Esophagus (tissue), 2 donors: ENCODE measurements at regions not wholly inside any gene's neighbourhood (a gene's known extent, or its start where the extent isn't known, plus 50 kb on each side); places are given as distances from the start of the nearest gene placed in this dataset.

Source experiments
- H3K27ac ChIP-seq, 2 donors: one replicate each; pipeline ENCODE4 v1.5.1; 2013; ENCODE audit warnings: low read depth in 2 of 2, mild to moderate bottlenecking in 2 of 2, inconsistent platforms in 1 of 2, low read length in 1 of 2, moderate library complexity in 1 of 2
- H3K27me3 ChIP-seq, 2 donors: one replicate each; pipeline ENCODE4 v1.6.1; 2013; ENCODE audit warnings: low read length in 2 of 2, control low read depth in 1 of 2, mild to moderate bottlenecking in 1 of 2; ENCODE audit not compliant: insufficient read depth in 2 of 2, control insufficient read depth in 1 of 2
- H3K36me3 ChIP-seq, 2 donors: one replicate each; pipeline ENCODE4 v1.6.1; 2013; ENCODE audit warnings: low read length in 1 of 2; ENCODE audit not compliant: control insufficient read depth in 2 of 2, insufficient read depth in 2 of 2
- H3K4me1 ChIP-seq, 2 donors: one replicate each; pipeline ENCODE4 v1.6.1; 2013; ENCODE audit warnings: low read length in 1 of 2; ENCODE audit not compliant: control insufficient read depth in 2 of 2, insufficient read depth in 2 of 2
- H3K4me3 ChIP-seq, 2 donors: one replicate each; pipeline ENCODE4 v1.5.1; 2013; ENCODE audit warnings: low read length in 2 of 2, mild to moderate bottlenecking in 2 of 2, low read depth in 1 of 2, moderate library complexity in 1 of 2
- H3K9me3 ChIP-seq, 2 donors: one replicate each; pipeline ENCODE4 v1.6.1; 2013; ENCODE audit warnings: mild to moderate bottlenecking in 2 of 2, low read depth in 1 of 2, low read length in 1 of 2, moderate library complexity in 1 of 2; ENCODE audit not compliant: control insufficient read depth in 2 of 2, insufficient read depth in 1 of 2
- WGBS, 2 donors: extraction: QIAGEN DNeasy Blood & Tissue Kit; methylation state at CpG; one replicate each; pipeline ENCODE4 v1.1.7; 2013; 5-methylcytosine and 5-hydroxymethylcytosine counted together
- donor health status: healthy with polysubstance abuse.
- donor health status: Bipolar disorder and iron deficiency.

- H3K4me1 ChIP-seq = peaks cover 0 to 2% of the 10 kb centered on the region in 2 donors
- no peaks in the 10 kb centered on the region for H3K9me3 ChIP-seq
- H3K27me3 ChIP-seq = no peaks in the 10 kb centered on the region
- H3K4me3 ChIP-seq = no peak overlapping the region
- H3K27ac ChIP-seq = no peak overlapping the region
- H3K36me3 ChIP-seq = no peaks in the 10 kb centered on the region
These were observed 102.6 kb upstream of the TNFAIP3 start for GRCh38 chr6:137764464-137764863.

- no peaks in the 10 kb centered on the region for H3K36me3 ChIP-seq
- peaks cover 0 to 2% of the 10 kb centered on the region in 2 donors for H3K4me1 ChIP-seq
- 60 to 76% methylated on average over 2 of the region's 2 CpGs for WGBS, 2 donors
- H3K27ac ChIP-seq = no peak overlapping the region
- H3K9me3 ChIP-seq = no peaks in the 10 kb centered on the region
- H3K27me3 ChIP-seq = no peaks in the 10 kb centered on the region
- no peak overlapping the region for H3K4me3 ChIP-seq
These were observed 102.0 kb upstream of the TNFAIP3 start for GRCh38 chr6:137765059-137765458.

- no peak overlapping the region for H3K4me3 ChIP-seq
- no peaks in the 10 kb centered on the region for H3K9me3 ChIP-seq
- H3K36me3 ChIP-seq = no peaks in the 10 kb centered on the region
- peaks cover 0 to 2% of the 10 kb centered on the region in 2 donors for H3K4me1 ChIP-seq
- WGBS, 2 donors = 89 to 90% methylated on average over 5 of the region's 5 CpGs
- no peak overlapping the region for H3K27ac ChIP-seq
- H3K27me3 ChIP-seq = no peaks in the 10 kb centered on the region
These were observed 100.3 kb upstream of the TNFAIP3 start for GRCh38 chr6:137766596-137767370.

- H3K36me3 ChIP-seq = no peaks in the 10 kb centered on the region
- H3K27ac ChIP-seq = no peak overlapping the region
- H3K4me1 ChIP-seq = peaks cover 0 to 2% of the 10 kb centered on the region in 2 donors
- no peak overlapping the region for H3K4me3 ChIP-seq
- no peaks in the 10 kb centered on the region for H3K27me3 ChIP-seq
- H3K9me3 ChIP-seq = no peaks in the 10 kb centered on the region
- WGBS, 2 donors = 83 to 86% methylated on average over 2 of the region's 2 CpGs
These were observed 99.6 kb upstream of the TNFAIP3 start for GRCh38 chr6:137767465-137767864.

GRCh38 chr6:137767911-137768690 lies 99.0 kb upstream of the TNFAIP3 start:
- H3K9me3 ChIP-seq = no peaks in the 10 kb centered on the region
- H3K4me3 ChIP-seq = no peak overlapping the region
- WGBS, 2 donors = 60 to 75% methylated on average over 5 of the region's 5 CpGs
- no peaks in the 10 kb centered on the region for H3K27me3 ChIP-seq
- no peaks in the 10 kb centered on the region for H3K36me3 ChIP-seq
- H3K4me1 ChIP-seq = no peaks in the 10 kb centered on the region
- peak overlapping the region in 1 of 2 donors; percentile 22 for H3K27ac ChIP-seq

GRCh38 chr6:137768935-137769334 lies 98.1 kb upstream of the TNFAIP3 start:
- H3K9me3 ChIP-seq = no peaks in the 10 kb centered on the region
- no peaks in the 10 kb centered on the region for H3K27me3 ChIP-seq
- H3K27ac ChIP-seq = no peak overlapping the region
- 91 to 97% methylated on average over 1 of the region's 1 CpG for WGBS, 2 donors
- no peak overlapping the region for H3K4me3 ChIP-seq
- H3K36me3 ChIP-seq = no peaks in the 10 kb centered on the region
- no peaks in the 10 kb centered on the region for H3K4me1 ChIP-seq

- 92 to 94% methylated on average over 6 of the region's 6 CpGs for WGBS, 2 donors
- no peaks in the 10 kb centered on the region for H3K36me3 ChIP-seq
- H3K27me3 ChIP-seq = no peaks in the 10 kb centered on the region
- H3K4me3 ChIP-seq = no peak overlapping the region
- no peaks in the 10 kb centered on the region for H3K9me3 ChIP-seq
- no peak overlapping the region for H3K27ac ChIP-seq
- H3K4me1 ChIP-seq = no peaks in the 10 kb centered on the region
These were observed 97.2 kb upstream of the TNFAIP3 start for GRCh38 chr6:137769797-137770362.

GRCh38 chr6:137772541-137773250 lies 94.4 kb upstream of the TNFAIP3 start:
- 92 to 97% methylated on average over 7 of the region's 7 CpGs for WGBS, 2 donors
- Histone ChIP-seq H3K27ac (no peak overlapping the region), H3K27me3 (no peaks in the 10 kb centered on the region), H3K36me3 (no peaks in the 10 kb centered on the region), H3K9me3 (no peaks in the 10 kb centered on the region), H3K4me3 (no peak overlapping the region), H3K4me1 (peaks cover 0 to 4% of the 10 kb centered on the region in 2 donors)

- H3K27ac ChIP-seq = no peak overlapping the region
- H3K36me3 ChIP-seq = no peaks in the 10 kb centered on the region
- no peak overlapping the region for H3K4me3 ChIP-seq
- H3K9me3 ChIP-seq = no peaks in the 10 kb centered on the region
- no peaks in the 10 kb centered on the region for H3K27me3 ChIP-seq
- 65 to 75% methylated on average over 2 of the region's 2 CpGs for WGBS, 2 donors
- H3K4me1 ChIP-seq = peaks cover 0 to 6% of the 10 kb centered on the region in 2 donors
These were observed 91.8 kb upstream of the TNFAIP3 start for GRCh38 chr6:137775227-137775626.
